ENCODE measurements at regions not wholly inside any gene's neighbourhood (a gene's known extent, or its start where the extent isn't known, plus 50 kb on each side); places are given as distances from the start of the nearest gene placed in this dataset.

GRCh38 chr12:13686260-13686659 lies 295.1 kb downstream of the GRIN2B start:
- no peaks in the 10 kb centered on the region for H3K9me3 ChIP-seq

GRCh38 chr12:13680916-13681315 lies 300.5 kb downstream of the GRIN2B start:
- 78% methylated on average over 4 of the region's 4 CpGs for WGBS
- intact Hi-C loops (cut with DNase I) = no loop called here
- TF ChIP-seq CTCF (IDR thresholded peaks at IDR 0.05) (no peak), POLR2AphosphoS5 (IDR thresholded peaks at IDR 0.05) (no peak), POLR2A (IDR thresholded peaks at IDR 0.05) (no peak)

More at GRCh38 chr12:13686260-13686659, 295.1 kb downstream of the GRIN2B start:
- 33% methylated on average over 1 of the region's 1 CpG for WGBS
- no peak for DNase-seq (ENCODE audit: low spot score)
- no peak overlapping the region for H3K4me3 ChIP-seq
- H3K36me3 ChIP-seq = no peaks in the 10 kb centered on the region
- H3K4me1 ChIP-seq (replicated peaks) = no peaks in the 10 kb centered on the region
- intact Hi-C loops (cut with DNase I) = no loop called here
- TF ChIP-seq POLR2AphosphoS5 (IDR thresholded peaks at IDR 0.05) = no peak
- TF ChIP-seq POLR2A (IDR thresholded peaks at IDR 0.05) = no peak
- no peak for TF ChIP-seq CTCF (IDR thresholded peaks at IDR 0.05)
- H3K27me3 ChIP-seq (replicated peaks; ENCODE audit: insufficient read depth) = no peaks in the 10 kb centered on the region
- no peak overlapping the region for H3K27ac ChIP-seq

GRCh38 chr12:13676880-13677279 lies 304.5 kb downstream of the GRIN2B start:
- Histone ChIP-seq H3K27me3 (replicated peaks; ENCODE audit: insufficient read depth) (no peaks in the 10 kb centered on the region), H3K36me3 (no peaks in the 10 kb centered on the region), H3K4me3 (no peak overlapping the region), H3K27ac (no peak overlapping the region), H3K4me1 (replicated peaks) (no peaks in the 10 kb centered on the region), H3K9me3 (no peaks in the 10 kb centered on the region)
- WGBS = 74% methylated on average over 1 of the region's 1 CpG
- intact Hi-C loops (cut with DNase I) = no loop called here
- TF ChIP-seq POLR2A (IDR thresholded peaks at IDR 0.05) (no peak), POLR2AphosphoS5 (IDR thresholded peaks at IDR 0.05) (no peak), CTCF (IDR thresholded peaks at IDR 0.05) (no peak)
- no peak for DNase-seq (ENCODE audit: low spot score)

More at GRCh38 chr12:13680916-13681315, 300.5 kb downstream of the GRIN2B start:
- H3K4me1 ChIP-seq (replicated peaks) = no peaks in the 10 kb centered on the region
- no peak for DNase-seq (ENCODE audit: low spot score)
- no peaks in the 10 kb centered on the region for H3K9me3 ChIP-seq
- no peak overlapping the region for H3K4me3 ChIP-seq
- H3K36me3 ChIP-seq = no peaks in the 10 kb centered on the region
- no peaks in the 10 kb centered on the region for H3K27me3 ChIP-seq (replicated peaks; ENCODE audit: insufficient read depth)
- H3K27ac ChIP-seq = no peak overlapping the region

GRCh38 chr12:13670285-13670866 lies 311.0 kb downstream of the GRIN2B start:
- H3K9me3 ChIP-seq = no peaks in the 10 kb centered on the region
- H3K27me3 ChIP-seq (replicated peaks; ENCODE audit: insufficient read depth) = no peaks in the 10 kb centered on the region
- H3K4me3 ChIP-seq = no peak overlapping the region
- no peak overlapping the region for H3K27ac ChIP-seq
- TF ChIP-seq POLR2A (IDR thresholded peaks at IDR 0.05) (no peak), CTCF (IDR thresholded peaks at IDR 0.05) (no peak)
- H3K36me3 ChIP-seq = no peaks in the 10 kb centered on the region
- WGBS = 23% methylated on average over 1 of the region's 1 CpG
- H3K4me1 ChIP-seq (replicated peaks) = no peaks in the 10 kb centered on the region
- DNase-seq (ENCODE audit: low spot score) = no peak
- intact Hi-C loops (cut with DNase I) = no loop called here

GRCh38 chr12:13668880-13669279 lies 312.5 kb downstream of the GRIN2B start:
- intact Hi-C loops (cut with DNase I) = no loop called here

More at GRCh38 chr12:13668880-13669279, 312.5 kb downstream of the GRIN2B start:
- no peaks in the 10 kb centered on the region for H3K4me1 ChIP-seq (replicated peaks)
- TF ChIP-seq POLR2A (IDR thresholded peaks at IDR 0.05) (no peak), POLR2AphosphoS5 (IDR thresholded peaks at IDR 0.05) (no peak), CTCF (IDR thresholded peaks at IDR 0.05) (no peak)
- H3K36me3 ChIP-seq = no peaks in the 10 kb centered on the region
- no peak overlapping the region for H3K27ac ChIP-seq
- DNase-seq (ENCODE audit: low spot score) = no peak
- no peak overlapping the region for H3K4me3 ChIP-seq
- 62% methylated on average over 3 of the region's 3 CpGs for WGBS
- no peaks in the 10 kb centered on the region for H3K9me3 ChIP-seq
- no peaks in the 10 kb centered on the region for H3K27me3 ChIP-seq (replicated peaks; ENCODE audit: insufficient read depth)
